SJCRH30 (cell line): ENCODE measurements at regions not wholly inside any gene's neighbourhood (a gene's known extent, or its start where the extent isn't known, plus 50 kb on each side); places are given as distances from the start of the nearest gene placed in this dataset.

Experiments used
- DNase-seq, 2 experiments: peaks; one replicate each; pipeline ENCODE4 v3.0.0-alpha.2; 2015 to 2020
- H3K27ac ChIP-seq: fragments of 250-450 bp; sonication (Bioruptor Pico); 2 replicates; pipeline ENCODE4 v1.5.1; 2020; ENCODE audit warnings: mild to moderate bottlenecking, moderate library complexity
- H3K27me3 ChIP-seq: fragments of 250-450 bp; sonication (Bioruptor Pico); 2 replicates; pipeline ENCODE4 v1.5.1; 2020; ENCODE audit warnings: mild to moderate bottlenecking, moderate library complexity
- H3K36me3 ChIP-seq: fragments of 250-450 bp; sonication (Bioruptor Pico); 2 replicates; pipeline ENCODE4 v1.5.1; 2020; ENCODE audit warnings: mild to moderate bottlenecking, moderate library complexity
- H3K4me1 ChIP-seq: fragments of 250-450 bp; sonication (Bioruptor Pico); 2 replicates; pipeline ENCODE4 v1.5.1; 2020; ENCODE audit warnings: mild to moderate bottlenecking, moderate library complexity
- H3K4me3 ChIP-seq: fragments of 250-450 bp; sonication (Bioruptor Pico); 2 replicates; pipeline ENCODE4 v1.5.1; 2020; ENCODE audit warnings: mild to moderate bottlenecking, moderate library complexity
- H3K9me3 ChIP-seq: fragments of 250-450 bp; sonication (Bioruptor Pico); replicated peaks from 2 replicates; pipeline ENCODE4 v1.5.1; 2020; ENCODE audit warnings: mild to moderate bottlenecking, moderate library complexity

- DNase-seq, result no peak
- H3K36me3 ChIP-seq, result no peaks in the 10 kb centered on the region
- no peak overlapping the region for H3K27ac ChIP-seq
- H3K9me3 ChIP-seq, result no peaks in the 10 kb centered on the region
- H3K27me3 ChIP-seq, result no peaks in the 10 kb centered on the region
- H3K4me3 ChIP-seq, result no peak overlapping the region
- H3K4me1 ChIP-seq, result no peaks in the 10 kb centered on the region
Observed at GRCh38 chr6:15023448-15023847, 222.4 kb upstream of the JARID2 start.

DNA sequence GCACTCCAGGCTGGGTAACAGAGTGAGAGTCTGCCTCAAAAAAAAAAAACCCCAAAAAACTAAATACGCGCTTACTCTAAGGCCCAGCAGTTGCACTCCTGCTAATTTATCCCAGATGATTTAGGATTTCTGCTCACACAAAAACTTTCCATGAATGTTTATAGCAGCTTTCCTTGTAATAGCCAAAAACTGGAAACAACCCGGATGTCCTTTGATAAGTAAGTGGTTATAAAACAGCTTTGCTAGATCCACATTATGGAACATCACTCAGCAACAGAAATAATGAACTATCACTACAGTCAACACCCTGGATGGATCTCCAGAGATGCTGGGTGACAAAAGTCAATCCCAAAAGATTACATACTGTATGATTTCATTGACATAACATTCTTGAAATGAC is 220.4 kb upstream of the JARID2 start:
- Histone ChIP-seq H3K36me3 (no peaks in the 10 kb centered on the region), H3K4me1 (no peaks in the 10 kb centered on the region), H3K27ac (no peak overlapping the region), H3K4me3 (no peak overlapping the region), H3K27me3 (no peaks in the 10 kb centered on the region), H3K9me3 (no peaks in the 10 kb centered on the region)
- no peak for DNase-seq

DNA sequence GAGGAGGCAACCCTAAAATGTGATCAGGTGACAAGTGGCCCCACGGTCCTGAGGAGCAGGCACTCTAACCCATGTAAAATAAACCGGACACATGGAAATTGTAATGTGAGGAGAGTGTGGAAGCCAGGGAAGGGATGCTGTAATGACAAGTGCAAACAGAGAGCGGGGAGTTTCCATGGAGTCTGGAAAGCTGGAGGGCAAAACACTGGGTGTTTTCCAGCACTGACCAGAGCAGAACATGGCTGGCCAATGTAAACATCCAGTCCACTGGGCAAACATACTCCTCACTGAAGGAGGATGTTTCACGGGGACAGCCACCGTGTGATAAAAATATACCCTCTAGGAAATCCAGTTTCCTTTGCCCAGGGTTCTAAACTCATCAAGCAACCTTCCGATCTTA is 219.0 kb upstream of the JARID2 start:
- DNase-seq, result peak; percentile 42 to 62

GRCh38 chr6:15027472-15027871 is 218.4 kb upstream of the JARID2 start:
- DNase-seq, result no peak
- Histone ChIP-seq H3K4me1 (no peaks in the 10 kb centered on the region), H3K27me3 (no peaks in the 10 kb centered on the region), H3K27ac (no peak overlapping the region), H3K9me3 (no peaks in the 10 kb centered on the region), H3K36me3 (no peaks in the 10 kb centered on the region), H3K4me3 (no peak overlapping the region)

More for the DNA sequence above, 219.0 kb upstream of the JARID2 start:
- Histone ChIP-seq H3K4me3 (no peak overlapping the region), H3K27me3 (no peaks in the 10 kb centered on the region), H3K4me1 (no peaks in the 10 kb centered on the region), H3K27ac (no peak overlapping the region), H3K9me3 (no peaks in the 10 kb centered on the region), H3K36me3 (no peaks in the 10 kb centered on the region)

- H3K4me3 ChIP-seq, result no peak overlapping the region
- H3K36me3 ChIP-seq, result no peaks in the 10 kb centered on the region
- no peaks in the 10 kb centered on the region for H3K4me1 ChIP-seq
- no peak overlapping the region for H3K27ac ChIP-seq
- no peaks in the 10 kb centered on the region for H3K9me3 ChIP-seq
- no peaks in the 10 kb centered on the region for H3K27me3 ChIP-seq
- no peak for DNase-seq
Observed at GRCh38 chr6:15032015-15032414, 213.9 kb upstream of the JARID2 start.

- no peak overlapping the region for H3K4me3 ChIP-seq
- H3K27me3 ChIP-seq, result no peaks in the 10 kb centered on the region
- DNase-seq, result no peak
- no peaks in the 10 kb centered on the region for H3K4me1 ChIP-seq
- H3K27ac ChIP-seq, result no peak overlapping the region
- no peaks in the 10 kb centered on the region for H3K9me3 ChIP-seq
- H3K36me3 ChIP-seq, result no peaks in the 10 kb centered on the region
Observed at GRCh38 chr6:15033850-15034203, 212.0 kb upstream of the JARID2 start.

DNA sequence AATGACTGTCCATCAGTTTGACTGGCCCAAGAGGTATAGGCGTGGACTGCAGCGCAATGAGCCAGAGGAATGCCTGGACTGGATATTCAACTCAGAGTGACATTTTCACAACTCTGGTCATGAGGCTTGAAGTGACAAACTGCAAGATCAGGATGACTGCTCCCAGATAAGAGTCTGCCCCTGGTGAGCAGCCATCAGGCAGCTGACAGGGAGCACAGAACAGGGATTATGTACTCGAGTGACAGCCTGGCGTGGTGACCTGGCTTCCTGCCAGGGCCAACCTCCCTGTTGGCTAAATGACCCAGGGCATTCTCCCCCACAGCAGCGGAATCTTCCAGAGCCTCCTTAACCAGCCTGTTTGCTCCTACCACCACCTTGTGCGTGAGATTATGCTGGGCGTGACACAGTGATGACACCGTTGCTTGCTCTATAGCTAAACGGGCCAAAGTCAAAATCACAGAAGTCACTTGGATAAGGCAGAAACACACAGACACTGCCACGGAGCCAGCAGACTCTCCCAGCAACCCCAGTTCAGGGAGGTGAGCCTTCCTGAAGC is 209.1 kb upstream of the JARID2 start:
- DNase-seq, result peak; percentile 69 to 77
- Histone ChIP-seq H3K9me3 (no peaks in the 10 kb centered on the region), H3K4me3 (peak overlapping the region; percentile 26; the same call in 1 of the 2 replicates), H3K27ac (no peak overlapping the region), H3K4me1 (no peaks in the 10 kb centered on the region), H3K36me3 (no peaks in the 10 kb centered on the region), H3K27me3 (no peaks in the 10 kb centered on the region)

DNA sequence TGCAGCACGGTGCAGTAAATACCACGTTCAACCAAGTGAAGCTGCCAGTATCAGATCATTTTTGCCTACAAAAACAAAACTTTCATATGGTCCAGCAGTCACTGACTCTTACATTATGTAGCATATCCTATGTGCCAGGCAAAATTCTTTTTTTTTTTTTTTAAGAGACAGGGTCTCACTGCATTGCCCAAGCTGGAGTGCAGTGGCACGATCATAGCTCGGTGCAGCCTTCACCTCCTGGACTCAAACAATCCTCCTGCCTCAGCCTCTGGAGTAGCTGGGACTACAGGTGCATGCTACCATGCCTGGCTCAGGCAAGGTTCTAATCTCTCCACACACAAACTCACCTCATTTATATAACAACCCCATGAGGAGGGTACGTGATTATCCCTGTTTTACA is 208.6 kb upstream of the JARID2 start:
- DNase-seq, result no peak
- Histone ChIP-seq H3K9me3 (no peaks in the 10 kb centered on the region), H3K4me1 (no peaks in the 10 kb centered on the region), H3K27ac (no peak overlapping the region), H3K4me3 (no peak overlapping the region), H3K27me3 (no peaks in the 10 kb centered on the region), H3K36me3 (no peaks in the 10 kb centered on the region)

DNA sequence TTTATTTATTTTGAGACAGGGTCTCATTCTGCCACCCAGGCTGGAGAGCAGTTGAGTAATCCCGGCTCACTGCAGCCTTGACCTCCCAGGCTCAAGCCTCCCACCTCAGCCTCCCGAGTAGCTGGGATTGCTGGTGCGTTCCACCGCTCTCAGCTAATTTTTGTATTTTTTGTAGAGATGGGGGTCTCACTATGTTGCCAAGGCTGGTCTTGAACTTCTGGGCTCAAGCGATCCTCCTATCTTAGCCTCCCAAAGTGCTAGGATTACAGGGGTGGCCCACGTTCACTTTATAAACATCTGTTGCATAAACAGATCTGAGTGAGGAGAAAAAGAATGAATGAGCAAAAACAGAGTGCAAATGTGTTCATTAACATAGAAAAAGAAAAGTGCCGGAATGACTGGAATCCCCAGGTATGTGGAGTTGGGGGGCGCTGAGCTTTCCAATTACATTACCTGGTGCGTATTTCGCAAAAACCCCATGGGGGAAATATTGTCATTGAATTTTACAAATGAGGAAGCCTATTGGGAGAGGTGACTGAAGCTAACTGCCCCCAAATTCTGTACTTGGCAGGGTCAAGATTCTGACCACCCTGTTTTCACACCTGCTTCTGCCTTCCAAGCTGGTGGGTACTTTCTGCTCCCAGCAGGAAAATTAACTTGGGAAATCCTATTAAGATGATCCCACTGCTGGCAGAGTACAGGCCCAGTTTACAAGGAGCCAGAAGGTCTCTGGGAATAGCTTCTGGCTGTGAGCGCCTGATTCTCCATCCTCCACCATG is 207.7 kb upstream of the JARID2 start:
- Histone ChIP-seq H3K4me3 (no peak overlapping the region), H3K27ac (no peak overlapping the region), H3K27me3 (no peaks in the 10 kb centered on the region), H3K4me1 (no peaks in the 10 kb centered on the region), H3K36me3 (no peaks in the 10 kb centered on the region), H3K9me3 (no peaks in the 10 kb centered on the region)
- DNase-seq, result no peak

DNA sequence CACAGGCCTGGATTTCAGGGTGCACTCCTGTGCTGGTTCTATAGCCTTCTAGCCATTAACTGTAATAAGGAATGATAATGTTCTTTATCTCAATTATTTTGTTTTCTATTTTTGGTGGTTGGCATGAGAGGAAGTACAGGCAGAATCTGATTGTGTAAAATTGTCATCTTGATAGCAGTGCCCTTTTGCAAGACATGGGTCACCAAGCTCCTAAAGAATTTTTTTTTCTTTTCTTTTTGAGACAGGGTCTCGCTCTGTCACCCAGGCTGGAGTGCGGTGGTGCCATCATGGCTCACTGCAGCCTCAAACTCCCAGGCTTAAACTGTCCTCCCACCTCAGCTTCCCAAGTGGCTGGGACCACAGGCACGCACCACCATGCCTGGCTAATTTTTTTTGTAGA is 206.7 kb upstream of the JARID2 start:
- Histone ChIP-seq H3K36me3 (no peaks in the 10 kb centered on the region), H3K27ac (no peak overlapping the region), H3K27me3 (no peaks in the 10 kb centered on the region), H3K9me3 (no peaks in the 10 kb centered on the region), H3K4me3 (no peak overlapping the region), H3K4me1 (no peaks in the 10 kb centered on the region)
- DNase-seq, result no peak

- no peak overlapping the region for H3K27ac ChIP-seq
- H3K9me3 ChIP-seq, result no peaks in the 10 kb centered on the region
- no peaks in the 10 kb centered on the region for H3K4me1 ChIP-seq
- no peaks in the 10 kb centered on the region for H3K36me3 ChIP-seq
- H3K4me3 ChIP-seq, result no peak overlapping the region
- no peak for DNase-seq
- no peaks in the 10 kb centered on the region for H3K27me3 ChIP-seq
Observed at GRCh38 chr6:15042938-15043337, 202.9 kb upstream of the JARID2 start.

- H3K27ac ChIP-seq, result no peak overlapping the region
- DNase-seq, result no peak
- no peak overlapping the region for H3K4me3 ChIP-seq
- H3K27me3 ChIP-seq, result no peaks in the 10 kb centered on the region
- H3K9me3 ChIP-seq, result no peaks in the 10 kb centered on the region
- no peaks in the 10 kb centered on the region for H3K4me1 ChIP-seq
- H3K36me3 ChIP-seq, result no peaks in the 10 kb centered on the region
Observed at GRCh38 chr6:15044146-15044882, 201.6 kb upstream of the JARID2 start.

DNA sequence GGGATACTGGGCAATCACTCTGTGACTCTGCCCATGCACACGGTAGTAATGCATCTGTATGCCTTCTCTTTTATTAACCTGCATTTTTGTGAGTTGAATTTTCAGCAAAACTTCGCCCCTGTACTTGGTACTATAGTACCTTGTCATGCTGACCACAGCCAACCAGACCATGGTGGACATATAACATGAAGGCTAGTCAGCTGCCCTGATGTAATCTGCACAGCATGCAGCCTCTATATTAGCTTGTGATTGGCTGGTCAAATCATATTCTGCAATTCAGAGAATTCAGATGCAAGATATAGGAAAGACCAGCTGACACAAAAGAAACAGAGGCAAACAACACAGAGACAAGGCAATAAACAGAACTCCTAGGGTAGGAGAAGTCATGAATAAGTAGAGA is 200.9 kb upstream of the JARID2 start:
- no peak overlapping the region for H3K27ac ChIP-seq
- no peaks in the 10 kb centered on the region for H3K9me3 ChIP-seq
- H3K4me3 ChIP-seq, result no peak overlapping the region
- H3K4me1 ChIP-seq, result no peaks in the 10 kb centered on the region
- H3K36me3 ChIP-seq, result no peaks in the 10 kb centered on the region
- no peak for DNase-seq
- no peaks in the 10 kb centered on the region for H3K27me3 ChIP-seq

- no peaks in the 10 kb centered on the region for H3K4me1 ChIP-seq
- H3K27me3 ChIP-seq, result no peaks in the 10 kb centered on the region
- no peak overlapping the region for H3K27ac ChIP-seq
- no peak for DNase-seq
- H3K36me3 ChIP-seq, result no peaks in the 10 kb centered on the region
- H3K4me3 ChIP-seq, result no peak overlapping the region
- H3K9me3 ChIP-seq, result no peaks in the 10 kb centered on the region
Observed at GRCh38 chr6:15046751-15047150, 199.1 kb upstream of the JARID2 start.

GRCh38 chr6:15048367-15048766 is 197.5 kb upstream of the JARID2 start:
- H3K27ac ChIP-seq, result no peak overlapping the region
- H3K9me3 ChIP-seq, result no peaks in the 10 kb centered on the region
- H3K36me3 ChIP-seq, result no peaks in the 10 kb centered on the region
- no peaks in the 10 kb centered on the region for H3K4me1 ChIP-seq
- no peak overlapping the region for H3K4me3 ChIP-seq
- DNase-seq, result no peak
- no peaks in the 10 kb centered on the region for H3K27me3 ChIP-seq
